Right kidney (tissue), 1 donor: ENCODE measurements at regions not wholly inside any gene's neighbourhood (a gene's known extent, or its start where the extent isn't known, plus 50 kb on each side); places are given as distances from the start of the nearest gene placed in this dataset.
"Not testable (repeated sequence)": the region's sequence is repeated elsewhere in the genome, so short reads cannot be mapped to it uniquely, and the experiment has no call there.

Experiments
- DNase-seq: peaks from one replicate; pipeline ENCODE4 v3.0.0-alpha.2; 2016

DNA sequence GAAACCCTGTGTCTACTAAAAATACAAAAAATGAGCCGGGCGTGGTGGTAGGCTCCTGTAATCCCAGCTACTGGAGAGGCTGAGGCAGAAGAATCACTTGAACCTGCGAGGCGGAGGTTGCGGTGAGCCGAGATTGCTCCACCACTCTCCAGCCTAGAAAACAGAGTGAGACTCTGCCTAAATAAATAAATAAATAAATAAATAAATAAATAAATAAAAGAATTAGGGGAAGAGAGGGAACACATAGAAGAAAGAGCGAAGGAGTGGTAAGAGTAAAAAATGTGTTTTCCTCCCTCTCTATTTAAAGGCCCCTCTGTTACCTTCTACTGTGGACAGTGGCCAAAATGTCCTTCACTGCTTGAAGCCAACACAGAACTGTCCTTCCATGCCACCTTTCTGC, 103.9 kb upstream of the SOX21 start:
- DNase-seq, result no peak

DNA sequence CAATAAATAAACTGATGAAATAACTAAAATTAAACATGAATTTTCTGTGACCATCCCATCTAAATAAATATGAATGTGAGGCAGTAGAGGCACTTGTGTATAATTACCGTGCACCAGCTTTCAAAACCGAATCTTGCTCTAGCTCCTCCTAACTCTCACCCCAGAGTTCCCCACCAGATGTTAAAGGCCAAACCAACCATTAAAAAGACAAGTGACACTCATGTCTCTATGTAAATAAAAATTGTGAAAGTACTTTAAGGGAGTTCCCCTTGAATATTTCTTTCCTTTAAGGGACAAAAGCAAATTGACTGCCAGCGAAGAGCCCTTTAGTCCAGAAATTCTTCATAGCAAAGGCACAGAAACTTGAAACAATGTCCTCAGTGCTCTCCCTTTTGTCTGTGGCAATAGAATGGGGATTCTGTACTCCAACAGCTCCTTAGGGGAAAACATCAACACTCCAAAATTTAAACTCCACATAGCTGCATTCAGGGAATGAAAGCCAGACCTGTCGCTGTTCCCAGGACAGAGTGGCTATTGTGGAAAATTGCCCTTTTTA, 101.7 kb upstream of the SOX21 start:
- no peak for DNase-seq

DNA sequence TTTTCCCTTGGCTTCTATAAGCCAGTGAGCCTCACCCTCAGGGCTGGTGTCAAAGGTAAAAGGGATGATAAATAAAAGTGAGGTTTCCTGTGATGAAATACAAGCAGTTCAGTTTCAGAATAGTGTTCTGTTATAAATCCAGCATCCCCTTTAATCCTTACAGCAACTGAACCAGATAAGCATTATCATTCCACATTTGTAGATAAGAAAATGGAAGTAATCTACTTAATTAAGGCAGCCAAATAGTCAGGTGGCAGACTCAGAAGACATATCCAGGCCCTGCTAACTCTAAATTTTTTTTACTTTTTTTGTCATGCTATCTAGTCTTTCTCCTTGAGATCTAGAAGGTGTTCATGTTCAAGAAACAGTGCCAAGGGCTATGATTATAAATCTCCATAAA, 99.4 kb upstream of the SOX21 start:
- DNase-seq, result no peak

DNA sequence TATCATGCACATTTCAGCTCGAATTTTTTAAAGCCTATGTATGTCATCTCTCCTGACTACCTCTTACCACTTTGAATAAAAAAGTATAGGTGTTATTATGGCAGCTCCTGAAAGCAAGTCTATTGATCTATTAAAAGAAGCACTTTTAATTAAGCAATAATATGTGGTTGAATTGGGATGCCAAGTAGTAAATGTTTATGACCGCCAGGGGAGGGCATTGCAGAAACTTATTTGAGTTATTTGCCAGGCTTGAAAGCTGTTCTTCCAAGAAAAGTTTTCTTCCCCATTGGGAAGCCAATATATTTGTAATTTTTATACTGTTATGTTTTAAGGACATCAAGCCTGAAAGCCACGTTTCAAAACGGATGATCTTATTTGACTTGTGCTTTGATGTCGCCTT, 88.1 kb upstream of the SOX21 start:
- no peak for DNase-seq

DNA sequence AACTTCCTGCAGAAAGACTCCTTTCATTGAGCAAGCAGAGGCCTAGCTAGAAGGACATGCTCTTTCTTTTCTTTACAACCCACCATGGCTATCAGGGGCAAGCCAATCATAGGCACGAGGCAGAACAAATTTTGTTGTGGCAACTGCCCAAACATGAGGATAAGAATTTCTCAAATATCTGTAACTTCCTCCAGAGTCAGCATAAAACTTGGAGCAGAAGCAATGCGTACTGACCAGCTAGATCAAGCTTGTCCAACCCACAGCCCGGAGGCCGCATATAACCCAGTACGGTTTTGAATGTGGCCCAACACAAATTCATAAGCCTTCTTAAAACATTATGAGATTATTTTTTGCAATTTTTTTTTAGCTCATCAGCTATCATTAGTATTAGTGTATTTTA, 87.0 kb upstream of the SOX21 start:
- no peak for DNase-seq

DNA sequence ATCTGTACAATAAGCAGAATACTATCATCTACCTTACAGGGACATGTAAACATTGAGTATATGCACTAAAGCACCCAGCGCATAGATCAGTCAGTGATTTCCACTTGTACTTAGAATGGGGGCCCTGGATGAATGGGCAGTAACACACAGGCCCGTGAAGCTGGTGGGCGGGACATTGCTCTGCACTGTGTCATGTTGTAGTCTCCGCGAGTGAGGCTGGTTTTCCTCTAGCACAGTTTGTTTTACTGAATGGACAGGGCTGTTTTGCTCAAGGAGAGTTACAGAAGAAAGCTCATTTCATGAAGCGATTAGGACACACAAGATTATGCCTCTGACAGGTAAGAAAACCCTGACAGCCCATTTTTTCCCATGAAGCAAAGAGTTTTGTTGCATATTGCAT, 86.4 kb upstream of the SOX21 start:
- DNase-seq, result no peak

DNA sequence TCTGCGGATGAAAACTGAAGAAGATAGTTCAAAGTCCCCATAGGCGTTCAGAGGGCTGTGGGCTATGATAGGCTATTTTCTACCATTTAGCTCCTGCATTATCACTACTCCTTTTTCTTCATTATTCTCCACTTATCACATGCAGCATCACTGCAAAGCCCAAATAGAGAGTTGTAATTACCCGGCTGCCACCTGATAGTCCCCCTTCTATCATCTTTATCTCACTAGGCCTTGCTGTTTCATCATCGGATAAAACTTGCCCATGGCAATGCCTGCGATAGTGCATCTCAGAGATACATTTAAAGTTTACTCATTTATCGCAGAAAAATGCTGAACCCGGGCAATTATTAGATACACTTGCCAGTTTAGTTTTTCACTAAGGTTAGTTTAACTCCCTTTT, 82.9 kb upstream of the SOX21 start:
- no peak for DNase-seq

DNA sequence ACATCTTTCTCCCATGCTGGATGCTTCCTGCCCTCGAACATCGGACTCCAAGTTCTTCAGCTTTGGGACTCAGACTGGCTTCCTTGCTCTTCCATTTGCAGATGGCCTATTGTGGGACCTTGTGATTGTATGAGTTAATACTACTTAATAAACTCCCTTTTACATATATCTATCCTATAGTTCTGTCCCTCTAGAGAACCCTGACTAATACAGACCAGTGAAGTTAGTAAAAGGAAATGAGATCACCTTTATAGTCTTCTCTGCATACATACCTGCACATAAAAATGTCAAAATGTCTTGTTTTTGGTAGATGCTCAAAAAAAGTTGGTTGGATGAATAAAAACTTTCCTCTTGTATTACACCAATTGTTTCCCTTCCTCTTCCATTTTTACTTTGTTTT, 73.9 kb upstream of the SOX21 start:
- DNase-seq, result not testable (repeated sequence)

DNA sequence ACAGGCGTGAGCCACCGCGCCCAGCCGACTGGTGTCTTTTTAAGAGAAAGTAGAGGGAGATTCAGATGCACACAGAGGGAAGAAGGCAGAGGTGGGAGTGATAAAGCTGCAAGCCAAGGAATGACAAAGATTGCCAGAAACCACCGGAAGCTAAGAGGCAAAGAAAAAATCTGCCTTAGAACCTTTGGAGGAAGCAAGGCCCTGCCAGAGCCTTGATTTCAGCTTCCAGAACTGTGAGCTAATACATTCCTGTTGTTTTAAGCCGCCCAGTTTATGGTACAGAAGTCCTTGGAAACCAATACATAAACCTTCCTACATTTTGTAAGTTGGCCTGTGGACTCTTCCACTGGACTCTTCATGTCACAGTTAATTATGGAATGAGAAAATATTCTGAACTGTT, 71.7 kb upstream of the SOX21 start:
- DNase-seq, result no peak

DNA sequence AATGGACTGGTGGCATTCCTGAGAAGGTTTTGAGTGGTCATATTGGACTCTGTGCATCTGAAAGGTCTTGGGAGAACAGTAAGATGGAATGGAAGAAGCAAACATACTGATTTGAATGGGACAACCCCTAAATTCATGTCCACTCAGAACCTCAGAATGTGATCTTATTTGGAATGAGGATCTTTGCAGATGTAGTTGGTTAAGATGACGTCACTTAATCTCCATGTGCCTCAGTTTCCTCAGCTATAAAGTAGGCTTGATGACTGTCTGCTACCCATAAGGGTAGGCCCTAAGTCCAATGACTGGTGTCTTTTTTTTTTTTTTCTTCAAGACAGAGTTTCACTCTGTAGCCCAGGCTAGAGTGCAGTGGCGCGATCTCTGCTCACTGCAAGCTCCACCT, 71.1 kb upstream of the SOX21 start:
- DNase-seq, result no peak

DNA sequence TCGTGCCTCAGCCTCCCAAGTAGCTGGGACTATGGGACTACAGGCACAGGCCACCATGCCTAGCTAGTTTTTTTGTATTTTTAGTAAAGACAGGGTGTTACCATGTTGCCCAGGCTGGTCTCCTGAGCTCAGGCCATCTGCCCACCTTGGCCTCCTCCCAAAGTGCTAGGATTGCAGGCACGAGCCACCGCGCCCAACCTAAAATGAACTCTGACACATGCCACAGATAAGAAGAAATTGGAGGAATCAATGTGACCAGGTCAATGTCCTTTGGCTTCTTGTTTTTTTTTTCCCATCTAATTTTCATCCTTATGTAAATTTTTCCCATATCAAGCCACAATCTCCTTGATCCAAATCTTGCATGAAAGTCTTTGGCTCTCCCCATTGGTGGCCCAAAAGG, 68.1 kb upstream of the SOX21 start:
- DNase-seq, result no peak

DNA sequence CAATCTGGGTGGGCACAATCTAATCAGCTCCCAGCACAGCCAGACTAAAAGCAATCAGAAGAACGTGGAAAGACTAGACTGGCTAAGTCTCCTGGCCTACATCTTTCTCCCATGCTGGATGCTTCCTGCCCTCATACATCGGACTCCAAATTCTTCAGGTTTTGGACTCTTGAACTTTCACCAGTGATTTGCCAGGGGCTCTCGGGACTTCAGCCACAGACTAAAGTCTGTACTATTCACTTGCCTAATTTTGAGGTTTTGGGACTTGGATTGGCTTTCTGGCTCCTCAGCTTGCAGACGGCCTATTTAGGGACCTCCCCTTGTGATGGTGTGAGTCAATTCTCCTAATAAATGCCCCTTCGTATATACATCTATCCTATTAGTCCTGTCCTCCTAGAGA, 66.6 kb upstream of the SOX21 start:
- no peak for DNase-seq

DNA sequence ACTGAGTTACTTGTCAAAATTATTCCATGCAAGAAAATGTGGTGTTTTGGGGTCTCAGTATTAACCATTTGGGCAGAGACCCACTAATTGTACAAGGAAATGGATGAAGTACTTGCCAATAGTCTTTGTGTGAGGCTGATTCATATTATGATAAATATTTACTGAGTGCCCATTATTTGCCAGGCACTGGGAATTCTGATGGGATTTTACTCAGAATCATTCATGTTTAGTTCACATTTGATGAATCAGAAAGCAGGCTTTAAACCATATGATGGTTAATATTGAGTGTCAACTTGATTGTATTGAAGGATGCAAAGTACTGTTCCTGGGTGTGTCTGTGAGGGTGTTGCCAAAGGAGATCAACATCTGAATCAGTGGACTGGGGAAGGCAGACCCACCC, 66.2 kb upstream of the SOX21 start:
- no peak for DNase-seq

DNA sequence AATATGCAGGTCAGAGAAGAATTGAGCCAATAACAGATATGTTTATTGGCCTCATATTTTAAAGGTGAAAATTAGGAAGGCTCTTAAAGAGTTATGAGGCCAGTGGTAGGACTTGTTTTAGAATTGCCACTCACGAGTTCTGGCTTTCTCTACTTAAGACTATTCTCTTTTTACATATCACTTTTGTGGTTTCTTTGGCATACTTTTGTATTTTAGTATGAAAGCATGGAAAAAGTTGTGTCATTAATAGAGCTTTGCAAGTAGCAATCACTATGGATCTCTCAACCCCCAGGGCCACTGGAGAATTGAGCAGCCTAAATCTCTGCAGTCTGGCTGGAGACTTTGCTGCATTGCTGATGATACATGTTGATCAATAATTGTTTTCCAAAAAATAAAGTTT, 64.6 kb upstream of the SOX21 start:
- no peak for DNase-seq

DNA sequence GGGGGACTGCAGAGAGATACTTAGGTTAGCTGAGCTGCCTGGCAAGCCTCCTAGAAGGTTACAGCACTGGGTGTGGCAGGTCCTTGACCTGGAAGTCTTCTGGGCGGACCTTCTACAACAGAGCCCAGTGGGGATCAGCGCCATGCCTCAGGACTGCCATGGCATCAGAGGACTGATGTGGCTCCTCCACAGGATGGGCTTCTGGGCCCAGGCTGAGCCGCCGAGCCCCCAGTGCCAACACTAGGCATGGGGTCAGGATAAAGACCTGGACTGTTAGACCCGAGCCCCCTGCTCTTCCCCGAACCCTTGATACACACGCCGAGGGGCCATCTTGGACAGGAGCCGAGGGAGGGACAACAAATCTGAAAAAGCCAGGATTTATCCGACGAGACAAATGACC, 64.0 kb upstream of the SOX21 start:
- no peak for DNase-seq

DNA sequence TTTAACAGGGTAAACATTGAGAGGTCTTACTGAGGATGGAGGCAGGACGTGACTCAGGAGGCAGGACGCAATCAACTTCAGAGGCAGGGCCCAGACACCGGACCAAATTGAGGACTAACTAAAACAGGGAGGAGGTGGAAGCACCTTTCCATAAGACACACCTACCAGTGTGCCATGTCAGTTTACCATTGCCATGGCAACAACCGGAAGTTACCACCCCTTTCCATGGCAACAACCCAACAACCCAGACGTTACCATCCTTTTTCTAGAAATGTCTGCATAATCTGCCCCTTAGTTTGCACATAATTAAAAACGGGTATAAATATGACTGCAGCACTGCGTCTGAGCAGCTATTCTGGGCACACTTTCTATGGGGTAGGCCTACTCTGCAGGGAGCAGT, 53.5 kb upstream of the SOX21 start:
- no peak for DNase-seq

DNA sequence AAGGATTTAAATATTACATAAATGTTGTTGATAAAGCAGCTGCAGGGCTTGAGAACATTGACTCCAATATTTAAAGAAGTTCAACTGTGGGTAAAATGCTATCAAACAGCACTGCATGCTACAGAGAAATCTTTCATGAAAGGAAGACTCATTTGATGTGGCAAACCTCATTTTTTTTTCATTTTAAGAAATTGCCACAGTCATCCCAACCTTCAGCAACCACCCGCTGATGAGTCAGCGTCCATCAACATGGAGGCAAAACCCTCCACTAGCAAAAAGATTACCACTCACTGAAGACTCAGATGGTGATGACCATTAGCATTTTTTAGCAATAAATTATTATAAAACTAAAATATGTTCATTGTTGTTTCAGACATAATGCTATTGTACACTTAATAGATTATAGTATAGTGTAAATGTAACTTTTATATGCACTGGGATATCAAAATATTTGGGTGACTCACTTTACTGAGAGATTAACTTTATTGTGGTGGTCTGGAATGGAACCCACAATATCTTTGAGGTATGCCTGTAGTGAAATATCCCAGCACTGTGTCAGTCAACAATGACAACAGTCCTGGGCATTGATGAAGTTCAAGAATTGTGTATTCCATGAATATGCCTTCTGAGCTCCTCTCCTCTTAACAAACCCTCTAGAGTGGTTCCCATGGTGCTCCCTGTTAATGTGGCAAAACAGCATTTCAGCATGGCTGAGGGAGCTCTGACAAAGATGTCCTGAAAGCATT, 52.4 kb upstream of the SOX21 start:
- DNase-seq, result no peak
